Hematopoietic multipotent progenitor cell (in vitro differentiated cells): ENCODE measurements at regions not wholly inside any gene's neighbourhood (a gene's known extent, or its start where the extent isn't known, plus 50 kb on each side); places are given as distances from the start of the nearest gene placed in this dataset. TPM values are rescaled to one million over a fixed set of nuclear protein-coding genes. Genes with fewer than 3 reads are reported as not detected.
"Not testable (repeated sequence)": the region's sequence is repeated elsewhere in the genome, so short reads cannot be mapped to it uniquely, and the experiment has no call there.

Source experiments
- DNase-seq, 3 donors: peaks; one replicate each; pipeline ENCODE4 v3.0.0-alpha.2; 2011 to 2015; ENCODE audit warnings: low read depth in 2 of 3, low spot score in 2 of 3
- small RNA-seq: library from RNA; depleted of rRNA; stranded (forward); fragments of <200 nt; gene quantifications from one replicate; pipeline ENCODE3, GENCODE V24; 2012

GRCh38 chr2:5617796-5618195 is 74.4 kb upstream of the SOX11 start:
- DNase-seq: no peak

- no peak for DNase-seq
Observed at GRCh38 chr2:5618271-5618670, 73.9 kb upstream of the SOX11 start.

- not testable (repeated sequence) for DNase-seq
Observed at GRCh38 chr2:5625556-5626065, 66.6 kb upstream of the SOX11 start.

GRCh38 chr2:5628484-5628883 is 63.7 kb upstream of the SOX11 start:
- DNase-seq: not testable (repeated sequence)

- DNase-seq: not testable (repeated sequence)
Observed at GRCh38 chr2:5629510-5629909, 62.7 kb upstream of the SOX11 start.

- not testable (repeated sequence) for DNase-seq
Observed at GRCh38 chr2:5637051-5637450, 55.1 kb upstream of the SOX11 start.

Small RNA genes lying in the stretch of these regions (small RNA-seq; reads per million reads assigned to genes)
- gene RF00322 (not detected), gene RNU6-649P (not detected)
